GM12878 (cell line): ENCODE measurements at regions not wholly inside any gene's neighbourhood (a gene's known extent, or its start where the extent isn't known, plus 50 kb on each side); places are given as distances from the start of the nearest gene placed in this dataset.

ENCODE experiments used
- ATAC-seq: fragments of 200-7000 bp; cut with Tn5 transposase; 3 replicates; pipeline ENCODE4 v1.9.1; 2020; ENCODE audit warnings: mild to moderate bottlenecking, moderate library complexity
- BruUV-seq: library from RNA; stranded (reverse); fragments of 400-500 nt; replicated peaks from 2 replicates; lab custom pipeline; 2021; lab: Mats Ljungman, UMichigan
- CTCF ChIA-PET: fragments of 300-600 bp; sonication (Branson Sonifier 250); formaldehyde crosslinking; extraction: SDS; loops from one replicate; lab custom pipeline; 2021; ENCODE audit warnings: inconsistent platforms; lab: Yijun Ruan, JAX
- POLR2A ChIA-PET: fragments of 350-600 bp; formaldehyde crosslinking; extraction: SDS; loops from one replicate; lab custom pipeline; 2021; ENCODE audit warnings: inconsistent platforms; lab: Charles Lee
- RAD21 ChIA-PET: fragments of 300-600 bp; sonication (Branson Sonifier 250); formaldehyde crosslinking; loops from one replicate; lab custom pipeline; 2023; ENCODE audit warnings: antibody characterized with exemption; ENCODE audit not compliant: unreplicated experiment; lab: Charles Lee
- SMC1A ChIA-PET: fragments of 300-600 bp; sonication (Branson Sonifier 250); formaldehyde crosslinking; loops from one replicate; lab custom pipeline; 2023; ENCODE audit not compliant: unreplicated experiment, uncharacterized antibody; lab: Charles Lee
- DNase-seq: peaks from one replicate; pipeline ENCODE4 v3.0.0-alpha.2; 2011; ENCODE audit warnings: low read depth, low spot score
- FAIRE-seq: peaks from 3 replicates; lab custom pipeline; 2011; peaks lifted over from hg19 to GRCh38; lab: Jason Lieb, UNC
- H2AFZ ChIP-seq: 2 replicates; pipeline ENCODE4 v1.6.0; 2011; ENCODE audit warnings: low read depth, low read length, control low read depth; ENCODE audit not compliant: control insufficient read depth
- H3K27ac ChIP-seq: 2 replicates; pipeline ENCODE4 v1.5.1; 2011; ENCODE audit warnings: control low read depth; ENCODE audit not compliant: control insufficient read depth, insufficient read depth
- H3K27me3 ChIP-seq, 2 experiments: replicated peaks in 1 of 2; 2 replicates each; pipeline versions ENCODE4 v1.6.0 to v1.6.1; 2011; ENCODE audit warnings: low read length in 1 of 2; ENCODE audit not compliant: control insufficient read depth in 2 of 2, insufficient read depth in 2 of 2
- H3K36me3 ChIP-seq, 2 experiments: 2 replicates each; pipeline ENCODE4 v1.5.1; 2011; ENCODE audit warnings: low read length in 1 of 2; ENCODE audit not compliant: control insufficient read depth in 2 of 2, insufficient read depth in 2 of 2
- H3K4me1 ChIP-seq: 2 replicates; pipeline ENCODE4 v1.6.1; 2011; ENCODE audit warnings: mild to moderate bottlenecking, low read length, moderate library complexity, mixed read lengths; ENCODE audit not compliant: control insufficient read depth, insufficient read depth
- H3K4me2 ChIP-seq: 2 replicates; pipeline ENCODE4 v1.6.0; 2011; ENCODE audit warnings: control low read depth; ENCODE audit not compliant: control insufficient read depth, insufficient read depth
- H3K4me3 ChIP-seq: fragments of 200-600 bp; sonication (generic); 2 replicates; pipeline ENCODE4 v1.5.1; 2016
- H3K79me2 ChIP-seq: 2 replicates; pipeline ENCODE4 v1.6.0; 2011; ENCODE audit warnings: low read length; ENCODE audit not compliant: control insufficient read depth, insufficient read depth
- H3K9ac ChIP-seq: 2 replicates; pipeline ENCODE4 v1.8.0; 2011; ENCODE audit warnings: low read length, control low read depth, mixed read lengths; ENCODE audit not compliant: control insufficient read depth, insufficient read depth
- H3K9me3 ChIP-seq: replicated peaks from 3 replicates; pipeline ENCODE4 v1.5.1; 2011; ENCODE audit warnings: mild to moderate bottlenecking, low read length; ENCODE audit not compliant: control insufficient read depth, insufficient read depth
- H4K20me1 ChIP-seq: 2 replicates; pipeline ENCODE4 v1.6.0; 2011; ENCODE audit not compliant: control insufficient read depth, insufficient read depth
- BHLHE40 ChIP-seq, 2 experiments: fragments of 450-650 bp in 1 of 2; IDR thresholded peaks; 2 replicates each; pipeline ENCODE4 v1.6.1; 2011 to 2017; ENCODE audit warnings: low read depth in 2 of 2, borderline replicate concordance in 1 of 2, improper control_type of control experiment in 1 of 2, low read length in 1 of 2, mild to moderate bottlenecking in 1 of 2
- CHD1 ChIP-seq: IDR thresholded peaks from 2 replicates; pipeline ENCODE4 v1.6.1; 2012; ENCODE audit warnings: low read depth, low read length, improper control_type of control experiment
- EGR1 ChIP-seq, 2 experiments: IDR thresholded peaks; 1 replicate in 1 of 2; 2 replicates in 1 of 2; pipeline ENCODE4 v1.6.1; 2011 to 2012; ENCODE audit warnings: low read depth in 2 of 2, low read length in 2 of 2, borderline replicate concordance in 1 of 2, mild to moderate bottlenecking in 1 of 2, moderate library complexity in 1 of 2
- KDM1A ChIP-seq: fragments of 200-600 bp; sonication (generic); IDR thresholded peaks from 2 replicates; pipeline ENCODE4 v1.6.1; 2016; ENCODE audit warnings: borderline replicate concordance
- KLF5 ChIP-seq: fragments of 450-650 bp; IDR thresholded peaks from 2 replicates; pipeline ENCODE4 v1.6.1; 2014; ENCODE audit warnings: mild to moderate bottlenecking; ENCODE audit not compliant: partially characterized antibody
- NFIC ChIP-seq: IDR thresholded peaks from 2 replicates; pipeline ENCODE4 v1.6.1; 2012; ENCODE audit warnings: low read depth, mild to moderate bottlenecking, inconsistent platforms, low read length, moderate library complexity
- RUNX3 ChIP-seq: IDR thresholded peaks from 2 replicates; pipeline ENCODE4 v1.6.1; 2012; ENCODE audit warnings: low read length, inconsistent platforms
- SPI1 ChIP-seq: IDR thresholded peaks from 2 replicates; pipeline ENCODE4 v1.6.1; 2011; ENCODE audit warnings: low read depth, mild to moderate bottlenecking, low read length, moderate library complexity, borderline replicate concordance; ENCODE audit not compliant: insufficient read depth
- WGBS: methylation state at CpG from one replicate; pipeline ENCODE4 v1.1.6; 2016; ENCODE audit warnings: low lambda C conversion rate; ENCODE audit not compliant: insufficient replicate concordance, insufficient coverage; ENCODE audit errors: missing lambda C conversion rate; 5-methylcytosine and 5-hydroxymethylcytosine counted together
- in situ Hi-C: fragments of 300-500 bp; cut with MboI; formaldehyde crosslinking; loops from 9 replicates; pipeline ENCODE4 v1.14.3; 2018; ENCODE audit warnings: mixed read lengths
- intact Hi-C: fragments of 100-400 bp; cut with micrococcal nuclease; formaldehyde crosslinking; loops from one replicate; pipeline ENCODE4 v1.14.2; 2022; ENCODE audit not compliant: unreplicated experiment

- TF ChIP-seq KLF5 (no peak), SPI1 (no peak), KDM1A (no peak), BHLHE40 (IDR thresholded peaks at IDR 0.05; ENCODE audit: borderline replicate concordance in 1 of 2, low read depth in 2 of 2, low read length in 1 of 2) (no peak), NFIC (no peak)
These were observed 130.5 kb downstream of the EDN1 start (continued) for GRCh38 chr6:12420626-12421025.

- Histone ChIP-seq H4K20me1 (no peaks in the 10 kb centered on the region), H3K9ac (no peak overlapping the region), H3K27me3 (no peaks in the 10 kb centered on the region), H3K79me2 (no peaks in the 10 kb centered on the region), H3K4me2 (no peak overlapping the region), H3K4me3 (no peak overlapping the region)
- POLR2A ChIA-PET = no interaction called here
- BruUV-seq = no TSS peak
- 41% methylated on average over 1 of the region's 1 CpG for WGBS
- peak; percentile 59 for ATAC-seq
- DNase-seq = no peak
- TF ChIP-seq CHD1 (no peak), RUNX3 (peak; percentile 19; the same call in 1 of the 2 replicates), EGR1 (IDR thresholded peaks at IDR 0.05; ENCODE audit: borderline replicate concordance in 1 of 2, low read depth in 2 of 2, low read length in 2 of 2) (no peak)
- TF ChIP-seq, all 136 proteins: peak for 1
- in situ Hi-C loops (no loop called here), intact Hi-C loops (no loop called here)
- no peak for FAIRE-seq
- Histone ChIP-seq H3K4me1 (no peaks in the 10 kb centered on the region), H2AFZ (no peak overlapping the region), H3K27ac (no peak overlapping the region), H3K36me3 (no peaks in the 10 kb centered on the region), H3K9me3 (no peaks in the 10 kb centered on the region; the same call in 2 of the 3 replicates)
- ChIA-PET CTCF (interaction anchor here (1.0 to 1.1 kb wide), 2 partner anchors 61 to 124 kb away, joined by 3 to 5 read pairs; no protein-coding TSS in a partner anchor), SMC1A (interaction anchor here (0.8 to 1.5 kb wide), 5 partner anchors 16 to 49 kb away, joined by 3 to 4 read pairs (median 3); no protein-coding TSS in a partner anchor), RAD21 (no interaction called here)
These were observed 131.4 kb downstream of the EDN1 start for GRCh38 chr6:12421596-12421995.
